HCEC 1CT (cell line): ENCODE measurements at regions not wholly inside any gene's neighbourhood (a gene's known extent, or its start where the extent isn't known, plus 50 kb on each side); places are given as distances from the start of the nearest gene placed in this dataset.

ENCODE experiments used
- DNase-seq: peaks from one replicate; pipeline ENCODE4 v3.0.0-alpha.2; 2017

DNA sequence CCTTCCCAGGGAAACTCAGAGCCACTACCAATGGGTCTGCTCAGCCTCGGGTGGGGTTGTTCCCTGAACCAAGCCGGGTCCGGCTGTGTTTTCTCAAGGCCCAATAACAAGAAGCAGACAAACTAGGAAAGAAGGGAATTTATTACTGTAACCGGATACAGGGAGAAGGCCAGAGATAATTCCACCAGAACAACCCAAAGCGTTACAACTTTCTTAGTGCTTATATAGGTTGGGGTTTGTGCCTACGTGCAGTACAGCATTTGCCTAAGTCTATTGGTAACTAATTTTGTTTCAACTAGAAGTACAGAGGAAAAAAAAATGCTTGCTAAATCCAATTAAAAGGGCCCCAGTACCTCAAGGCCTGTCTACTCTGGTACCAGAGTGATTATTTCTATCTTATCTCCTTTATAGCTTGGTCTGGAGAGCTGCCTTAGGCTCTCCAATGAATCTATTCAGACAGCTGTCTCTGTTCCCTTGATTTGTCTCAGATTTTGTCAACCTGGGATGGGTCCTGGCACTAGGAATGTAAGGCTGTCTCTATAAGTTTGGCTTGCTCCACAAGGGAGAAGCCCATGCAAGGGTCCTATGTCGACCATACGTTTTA is 57.3 kb upstream of the CCDC190 start:
- DNase-seq: no peak

DNA sequence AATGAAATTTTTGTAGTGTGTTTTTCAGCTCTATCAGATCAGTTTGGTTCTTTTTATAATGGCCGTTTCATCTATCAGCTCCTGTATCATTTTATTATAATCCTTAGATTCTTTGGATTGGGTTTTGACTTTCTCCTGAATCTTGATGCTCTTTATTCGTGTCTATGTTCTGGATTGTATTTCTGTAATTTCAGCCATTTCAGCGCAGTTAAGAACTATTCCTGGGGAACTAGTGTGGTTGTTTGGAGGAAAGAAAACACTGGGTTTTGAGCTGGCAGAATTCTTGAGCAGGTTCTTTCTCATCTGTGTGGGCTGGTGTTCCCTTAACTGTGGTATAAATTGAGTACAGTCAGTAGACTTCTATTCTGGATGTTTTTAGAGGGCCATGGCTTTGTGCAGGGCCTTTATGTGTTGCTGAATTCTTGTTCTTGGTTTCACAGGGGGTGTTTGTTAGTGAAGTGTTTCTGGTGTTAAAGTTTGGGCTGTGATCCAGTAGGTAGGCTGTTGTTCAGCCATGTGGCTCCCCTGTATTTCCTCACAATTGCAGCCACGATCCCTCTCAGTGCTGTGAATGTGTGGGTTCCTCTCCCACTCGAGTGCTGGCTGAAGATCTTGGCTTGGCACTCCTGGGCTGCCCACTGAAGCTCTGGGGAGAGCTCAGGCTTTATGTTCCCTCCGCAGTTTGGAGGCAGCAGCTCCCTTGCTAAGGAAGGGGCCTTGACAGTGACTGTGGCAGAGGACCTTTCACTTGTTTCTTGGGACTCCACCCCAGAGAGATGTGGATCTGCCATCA is 56.0 kb upstream of the CCDC190 start:
- DNase-seq: no peak

DNA sequence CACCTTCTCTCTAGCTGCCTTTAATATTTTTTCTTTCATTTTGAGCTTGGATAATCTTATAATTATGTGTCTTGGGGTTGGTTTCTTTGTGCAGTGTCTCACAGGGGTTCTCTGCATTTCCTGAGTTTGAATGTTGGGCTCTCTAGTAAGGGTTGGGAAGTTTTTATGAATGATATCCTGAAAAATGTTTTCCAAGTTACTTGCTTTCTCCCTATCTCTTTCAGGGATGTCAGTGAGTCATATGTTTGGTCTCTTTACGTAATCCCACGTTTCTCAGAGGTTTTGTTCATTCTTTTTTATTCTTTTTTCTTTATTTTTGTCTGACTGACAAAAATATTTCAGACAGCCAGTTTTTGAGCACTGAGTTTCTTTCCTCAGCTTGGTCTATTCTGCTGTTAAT is 55.4 kb upstream of the CCDC190 start:
- DNase-seq: peak; percentile 73

DNA sequence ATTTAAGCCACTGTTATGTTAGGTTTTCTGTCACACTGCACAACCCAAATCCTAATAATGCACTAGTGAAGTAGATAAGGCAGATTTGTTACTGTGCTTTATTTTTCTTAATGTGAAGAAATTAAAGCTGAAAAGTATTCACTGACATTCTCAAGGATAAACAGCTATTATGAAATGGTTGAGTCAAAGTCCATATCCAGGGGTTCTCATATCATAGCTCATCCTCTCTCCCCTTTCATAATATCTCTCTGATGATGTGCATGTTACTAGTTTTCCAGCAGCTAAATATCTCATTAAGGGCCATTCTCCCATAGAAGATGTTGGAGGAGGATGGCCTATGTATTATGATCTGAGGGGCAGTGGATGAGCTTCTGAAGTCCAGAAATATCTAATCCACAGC is 53.6 kb upstream of the CCDC190 start:
- DNase-seq: no peak

DNA sequence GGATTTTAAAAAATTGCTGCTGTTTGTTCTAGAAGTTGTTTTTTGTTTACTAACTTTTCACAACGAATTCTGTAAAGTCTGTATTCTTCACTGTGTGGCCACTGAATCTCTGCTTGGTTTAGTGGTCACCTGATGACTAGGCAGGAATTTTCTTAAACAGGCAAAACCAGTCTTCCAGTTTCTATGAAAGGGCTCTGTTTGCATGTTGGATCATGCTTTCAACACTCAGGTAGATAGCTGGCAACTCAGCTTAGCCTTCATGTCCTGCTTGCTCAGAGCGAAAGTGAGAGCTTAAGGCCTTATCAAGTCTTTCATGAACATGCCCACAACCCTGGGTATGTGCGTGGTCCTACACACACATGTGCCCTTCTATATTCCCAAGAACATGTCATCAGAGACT is 52.4 kb upstream of the CCDC190 start:
- DNase-seq: no peak

DNA sequence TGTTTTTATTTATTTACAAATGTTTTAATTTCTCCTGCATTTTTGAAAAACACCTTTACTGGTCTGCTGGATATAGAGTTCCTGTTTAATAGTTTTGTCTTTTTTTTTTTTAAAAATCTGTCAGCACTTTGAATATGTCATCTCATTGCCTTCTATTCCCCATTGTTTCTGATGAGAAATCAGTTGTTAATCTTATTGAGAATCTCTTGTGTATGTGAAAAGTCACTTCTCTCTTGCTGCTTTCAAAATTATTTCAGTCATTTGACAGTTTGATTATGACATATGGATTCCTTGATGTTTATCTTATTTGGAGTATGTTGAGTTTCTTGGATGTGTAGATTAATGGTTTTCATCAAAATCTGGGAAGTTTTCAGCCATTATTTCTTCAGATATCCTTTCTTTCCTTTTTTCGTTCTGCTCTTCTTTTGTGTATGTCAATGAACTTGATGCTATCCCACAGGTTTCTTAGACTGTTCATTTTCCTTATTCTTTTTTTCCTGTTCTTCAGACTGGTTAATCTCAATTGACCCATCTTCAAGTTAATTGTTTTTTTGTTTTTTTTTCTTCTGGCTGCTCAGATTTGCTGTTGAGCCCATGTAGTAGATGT is 51.2 kb upstream of the CCDC190 start:
- DNase-seq: no peak
